Lower lobe of right lung (tissue), 2 donors: ENCODE measurements at regions not wholly inside any gene's neighbourhood (a gene's known extent, or its start where the extent isn't known, plus 50 kb on each side); places are given as distances from the start of the nearest gene placed in this dataset.

ENCODE experiments used
- ATAC-seq, 2 donors: fragments of 200-7000 bp; cut with Tn5 transposase; one replicate each; pipeline ENCODE4 v1.9.1; 2020 to 2022; ENCODE audit warnings: mild to moderate bottlenecking in 2 of 2, moderate library complexity in 2 of 2
- DNase-seq: peaks from one replicate; pipeline ENCODE4 v3.0.0-alpha.2; 2020
- H3K27ac ChIP-seq: fragments of 200-600 bp; one replicate; pipeline ENCODE4 v1.8.0; 2022
- H3K27me3 ChIP-seq: fragments of 200-600 bp; one replicate; pipeline ENCODE4 v1.8.0; 2022; ENCODE audit warnings: low read depth
- H3K36me3 ChIP-seq: fragments of 200-600 bp; one replicate; pipeline ENCODE4 v1.8.0; 2022; ENCODE audit warnings: mild to moderate bottlenecking
- H3K4me1 ChIP-seq: fragments of 200-600 bp; one replicate; pipeline ENCODE4 v1.8.0; 2022
- H3K4me3 ChIP-seq: fragments of 200-600 bp; one replicate; pipeline ENCODE4 v1.8.0; 2022; ENCODE audit warnings: mild to moderate bottlenecking
- H3K9me3 ChIP-seq: fragments of 200-600 bp; one replicate; pipeline ENCODE4 v1.8.0; 2022
- CTCF ChIP-seq: fragments of 200-600 bp; IDR thresholded peaks from one replicate; pipeline ENCODE4 v1.8.0; 2022; ENCODE audit warnings: antibody characterized with exemption, mild to moderate bottlenecking
- intact Hi-C: fragments of 100-400 bp; cut with DNase I; formaldehyde crosslinking; loops from one replicate; pipeline ENCODE4 v1.11.0; 2022
- donor health status: DM: no; HTN: yes; CAD: no; lungs with severe emphysema.

- Histone ChIP-seq H3K4me1 (no peaks in the 10 kb centered on the region), H3K27ac (no peak overlapping the region), H3K4me3 (no peak overlapping the region), H3K27me3 (no peaks in the 10 kb centered on the region), H3K9me3 (no peaks in the 10 kb centered on the region), H3K36me3 (no peaks in the 10 kb centered on the region)
- intact Hi-C loops = no loop called here
- ATAC-seq (no peak), DNase-seq (no peak)
- TF ChIP-seq CTCF = no peak
Measured at GRCh38 chr9:25904701-25905100, 226.5 kb upstream of the TUSC1 start.

GRCh38 chr9:25891527-25891926, 213.3 kb upstream of the TUSC1 start:
- Histone ChIP-seq H3K36me3 (no peaks in the 10 kb centered on the region), H3K27me3 (no peaks in the 10 kb centered on the region), H3K4me3 (no peak overlapping the region), H3K27ac (no peak overlapping the region), H3K4me1 (no peaks in the 10 kb centered on the region), H3K9me3 (peaks cover 11% of the 10 kb centered on the region)
- intact Hi-C loops = no loop called here
- no peak for DNase-seq
- no peak for TF ChIP-seq CTCF
- no peak for ATAC-seq

GRCh38 chr9:25889661-25890060, 211.4 kb upstream of the TUSC1 start:
- Histone ChIP-seq H3K9me3 (peaks cover 11% of the 10 kb centered on the region), H3K27ac (no peak overlapping the region), H3K4me1 (no peaks in the 10 kb centered on the region), H3K4me3 (no peak overlapping the region), H3K36me3 (no peaks in the 10 kb centered on the region), H3K27me3 (no peaks in the 10 kb centered on the region)
- intact Hi-C loops = no loop called here
- DNase-seq = no peak
- no peak for ATAC-seq
- no peak for TF ChIP-seq CTCF

- Histone ChIP-seq H3K27me3 (no peaks in the 10 kb centered on the region), H3K4me3 (no peak overlapping the region), H3K9me3 (no peaks in the 10 kb centered on the region), H3K36me3 (no peaks in the 10 kb centered on the region), H3K4me1 (no peaks in the 10 kb centered on the region), H3K27ac (no peak overlapping the region)
- TF ChIP-seq CTCF = no peak
- ATAC-seq (no peak), DNase-seq (no peak)
- intact Hi-C loops = no loop called here
Measured at GRCh38 chr9:25876248-25876647, 198.0 kb upstream of the TUSC1 start.

GRCh38 chr9:25864509-25864908, 186.3 kb upstream of the TUSC1 start:
- H3K4me1 ChIP-seq = no peaks in the 10 kb centered on the region
- no peaks in the 10 kb centered on the region for H3K27me3 ChIP-seq
- no peak for TF ChIP-seq CTCF
- H3K27ac ChIP-seq = no peak overlapping the region
- H3K9me3 ChIP-seq = no peaks in the 10 kb centered on the region
- DNase-seq (no peak), ATAC-seq (no peak)
- H3K36me3 ChIP-seq = no peaks in the 10 kb centered on the region
- intact Hi-C loops = no loop called here
- H3K4me3 ChIP-seq = no peak overlapping the region

- intact Hi-C loops = no loop called here
Measured at GRCh38 chr9:25861421-25861820, 183.2 kb upstream of the TUSC1 start.

More at GRCh38 chr9:25861421-25861820, 183.2 kb upstream of the TUSC1 start:
- ATAC-seq (no peak), DNase-seq (no peak)
- Histone ChIP-seq H3K4me3 (no peak overlapping the region), H3K27me3 (no peaks in the 10 kb centered on the region), H3K36me3 (no peaks in the 10 kb centered on the region), H3K27ac (no peak overlapping the region), H3K4me1 (no peaks in the 10 kb centered on the region), H3K9me3 (no peaks in the 10 kb centered on the region)
- TF ChIP-seq CTCF = no peak
